HG03442 (cell line): ENCODE measurements at regions not wholly inside any gene's neighbourhood (a gene's known extent, or its start where the extent isn't known, plus 50 kb on each side); places are given as distances from the start of the nearest gene placed in this dataset.
"Not testable (repeated sequence)": the region's sequence is repeated elsewhere in the genome, so short reads cannot be mapped to it uniquely, and the experiment has no call there.

Experiments
- ATAC-seq: cut with Tn5 transposase; IDR thresholded peaks from one replicate; pipeline ENCODE4 v1.9.1; 2021; ENCODE audit warnings: mild to moderate bottlenecking, moderate library complexity; ENCODE audit not compliant: unreplicated experiment

- ATAC-seq = no peak
Measured at GRCh38 chr1:47680815-47681475, 243.1 kb downstream of the FOXD2 start.

GRCh38 chr1:47681735-47682134 lies 243.9 kb downstream of the FOXD2 start:
- ATAC-seq = no peak

- no peak for ATAC-seq
Measured at GRCh38 chr1:47682198-47682597, 244.4 kb downstream of the FOXD2 start.

- no peak for ATAC-seq
Measured at GRCh38 chr1:47682786-47683350, 245.0 kb downstream of the FOXD2 start.

GRCh38 chr1:47683401-47683800 lies 245.6 kb downstream of the FOXD2 start:
- ATAC-seq = no peak

- no peak for ATAC-seq
Measured at GRCh38 chr1:47684518-47684917, 246.7 kb downstream of the FOXD2 start.

- ATAC-seq = no peak
Measured at GRCh38 chr1:47684964-47685762, 247.3 kb downstream of the FOXD2 start.

GRCh38 chr1:47685763-47686066 lies 247.9 kb downstream of the FOXD2 start:
- ATAC-seq = no peak

GRCh38 chr1:47686731-47687630 lies 249.1 kb downstream of the FOXD2 start:
- ATAC-seq = no peak

GRCh38 chr1:47687631-47688460 lies 250.0 kb downstream of the FOXD2 start:
- no peak for ATAC-seq

GRCh38 chr1:47688461-47689296 lies 250.8 kb downstream of the FOXD2 start:
- ATAC-seq = no peak

GRCh38 chr1:47689894-47690293 lies 252.1 kb downstream of the FOXD2 start:
- ATAC-seq = no peak

- no peak for ATAC-seq
Measured at GRCh38 chr1:47690341-47691250, 252.8 kb downstream of the FOXD2 start.

- ATAC-seq = not testable (repeated sequence)
Measured at GRCh38 chr1:47691293-47691692, 253.4 kb downstream of the FOXD2 start.

GRCh38 chr1:47692196-47692595 lies 254.4 kb downstream of the FOXD2 start:
- no peak for ATAC-seq

- ATAC-seq = no peak
Measured at GRCh38 chr1:47693115-47693514, 255.3 kb downstream of the FOXD2 start.

GRCh38 chr1:47694011-47694890 lies 256.4 kb downstream of the FOXD2 start:
- no peak for ATAC-seq

- no peak for ATAC-seq
Measured at GRCh38 chr1:47696404-47696736, 258.5 kb downstream of the FOXD2 start.
